ENCODE measurements at regions not wholly inside any gene's neighbourhood (a gene's known extent, or its start where the extent isn't known, plus 50 kb on each side); places are given as distances from the start of the nearest gene placed in this dataset.

DNA sequence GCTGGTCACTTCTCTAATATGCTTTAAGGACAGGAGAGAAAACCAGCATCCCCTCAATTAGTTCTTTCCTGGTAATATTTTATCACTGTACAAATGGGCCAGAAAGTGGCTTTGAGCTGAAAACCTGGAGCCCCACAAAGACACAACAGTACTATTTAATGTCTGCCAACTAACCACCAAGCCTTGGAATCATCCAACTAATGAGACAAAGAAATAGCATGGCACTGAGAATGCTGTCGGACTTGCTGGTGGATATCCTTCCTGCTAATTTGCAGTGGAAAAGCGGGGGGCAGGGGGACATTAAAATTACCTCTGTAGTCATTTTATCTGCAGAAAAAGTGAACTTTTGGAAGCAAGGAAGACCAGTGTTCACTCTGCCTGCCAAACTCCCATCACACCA is 288.5 kb downstream of the KBTBD8 start:
- no peak for DNase-seq (ENCODE audit: low spot score in 2 of 2)
- Histone ChIP-seq H3K27me3 (no peaks in the 10 kb centered on the region), H3K36me3 (no peaks in the 10 kb centered on the region), H3K9me3 (no peaks in the 10 kb centered on the region), H3K4me3 (no peak overlapping the region), H3K4me1 (peaks cover 2 to 18% of the 10 kb centered on the region in 2 donors), H3K27ac (no peak overlapping the region)
- intact Hi-C loops (cut with DNase I), result no loop called here
- no peak for TF ChIP-seq CTCF (IDR thresholded peaks at IDR 0.05)

DNA sequence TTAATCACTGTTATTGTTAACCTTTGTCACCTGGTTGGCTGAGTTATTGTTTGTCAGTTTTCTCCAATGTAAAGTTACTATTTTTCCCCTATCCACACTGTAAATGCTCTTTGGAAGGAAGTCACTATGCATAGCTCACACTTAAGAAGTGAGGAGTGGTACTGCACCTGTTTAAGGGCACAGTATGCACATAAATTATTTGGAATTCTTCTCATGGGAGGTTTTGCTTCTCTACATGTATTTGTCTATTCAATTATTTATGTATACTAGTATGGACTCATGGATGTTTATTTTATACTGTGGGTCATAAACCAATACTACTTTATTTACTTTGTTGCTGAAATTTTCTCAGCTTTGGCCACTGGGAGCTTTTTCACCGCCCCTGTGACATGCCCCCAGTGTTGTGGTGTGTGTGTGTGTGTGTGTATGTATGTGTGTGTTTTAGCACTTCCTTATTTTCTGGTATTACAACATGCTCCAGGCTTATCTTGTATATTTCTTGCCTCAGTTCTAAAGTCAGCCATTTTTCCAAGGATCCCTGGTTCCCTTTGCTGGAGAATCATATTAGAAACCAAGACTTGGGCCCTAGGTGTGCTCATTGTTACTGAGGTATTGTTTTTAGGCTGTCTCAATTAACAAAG is 290.5 kb downstream of the KBTBD8 start:
- no peaks in the 10 kb centered on the region for H3K9me3 ChIP-seq
- DNase-seq (ENCODE audit: low spot score in 2 of 2), result no peak
- H3K27me3 ChIP-seq, result no peaks in the 10 kb centered on the region
- intact Hi-C loops (cut with DNase I), result no loop called here
- H3K4me3 ChIP-seq, result no peak overlapping the region
- peaks cover 2 to 18% of the 10 kb centered on the region in 2 donors for H3K4me1 ChIP-seq
- H3K27ac ChIP-seq, result peak overlapping the region in 1 of 2 donors; percentile 38
- TF ChIP-seq CTCF (IDR thresholded peaks at IDR 0.05), result no peak
- no peaks in the 10 kb centered on the region for H3K36me3 ChIP-seq

- no peaks in the 10 kb centered on the region for H3K27me3 ChIP-seq
- no peak for TF ChIP-seq CTCF (IDR thresholded peaks at IDR 0.05)
Observed at GRCh38 chr3:67289626-67290025, 291.5 kb downstream of the KBTBD8 start.

GRCh38 chr3:67290438-67290837 is 292.3 kb downstream of the KBTBD8 start:
- peaks cover 2 to 18% of the 10 kb centered on the region in 2 donors for H3K4me1 ChIP-seq
- H3K27ac ChIP-seq, result peak overlapping the region; percentile 38 to 53
- no peaks in the 10 kb centered on the region for H3K36me3 ChIP-seq
- H3K27me3 ChIP-seq, result no peaks in the 10 kb centered on the region
- H3K4me3 ChIP-seq, result no peak overlapping the region
- no peaks in the 10 kb centered on the region for H3K9me3 ChIP-seq
- intact Hi-C loops (cut with DNase I), result no loop called here
- no peak for DNase-seq (ENCODE audit: low spot score in 2 of 2)
- TF ChIP-seq CTCF (IDR thresholded peaks at IDR 0.05), result no peak

More at GRCh38 chr3:67289626-67290025, 291.5 kb downstream of the KBTBD8 start:
- intact Hi-C loops (cut with DNase I), result no loop called here
- DNase-seq (ENCODE audit: low spot score in 2 of 2), result no peak
- Histone ChIP-seq H3K4me1 (peaks cover 2 to 18% of the 10 kb centered on the region in 2 donors), H3K9me3 (no peaks in the 10 kb centered on the region), H3K4me3 (no peak overlapping the region), H3K36me3 (no peaks in the 10 kb centered on the region), H3K27ac (peak overlapping the region; percentile 38 to 53)

DNA sequence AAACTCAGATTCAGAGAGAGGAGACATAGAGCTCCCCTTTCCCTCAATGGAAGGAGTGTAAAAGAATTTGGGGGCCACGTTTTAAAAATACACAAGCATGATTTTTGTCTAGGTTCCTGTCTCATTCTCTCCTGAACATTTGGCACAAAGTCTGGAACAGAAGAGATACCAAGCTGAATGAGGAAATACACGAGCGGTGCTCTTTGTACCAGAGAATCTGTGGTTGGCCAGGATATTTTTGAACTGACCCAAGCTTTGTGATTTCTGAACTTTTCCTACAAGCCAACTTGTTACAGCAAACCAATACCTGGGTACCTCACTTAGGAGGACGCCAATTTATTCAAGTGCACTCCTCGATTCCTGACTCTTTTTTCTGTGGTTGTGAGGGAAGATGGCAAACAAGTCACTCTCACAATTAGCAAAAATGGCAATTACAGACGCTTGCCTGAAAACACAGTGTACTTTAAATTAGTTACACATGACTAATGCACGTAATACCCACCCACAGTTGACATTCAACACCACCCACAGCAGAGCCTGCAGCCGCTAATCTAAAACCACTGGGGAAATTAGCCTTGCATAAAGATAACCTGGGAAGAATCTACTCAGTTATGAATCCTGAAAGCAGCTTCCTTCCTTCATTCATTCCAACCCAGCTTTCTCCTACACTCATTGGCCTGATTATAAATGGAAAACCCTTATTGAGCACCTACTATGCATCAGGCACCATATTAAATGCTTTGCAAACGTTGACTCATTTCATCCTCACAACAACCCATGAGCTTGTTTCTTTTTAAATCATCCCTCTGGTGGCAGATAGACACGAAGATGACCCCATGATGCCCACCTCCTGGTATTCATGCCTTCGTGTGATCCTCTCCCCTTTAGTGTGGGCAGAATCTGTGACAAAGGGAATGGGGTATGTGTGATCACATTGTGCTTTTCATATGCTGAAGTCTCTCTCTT is 293.5 kb downstream of the KBTBD8 start:
- Histone ChIP-seq H3K27ac (no peak overlapping the region), H3K9me3 (no peaks in the 10 kb centered on the region), H3K27me3 (no peaks in the 10 kb centered on the region), H3K4me1 (peaks cover 2 to 18% of the 10 kb centered on the region in 2 donors), H3K4me3 (no peak overlapping the region), H3K36me3 (no peaks in the 10 kb centered on the region)
- no peak for DNase-seq (ENCODE audit: low spot score in 2 of 2)
- no peak for TF ChIP-seq CTCF (IDR thresholded peaks at IDR 0.05)
- intact Hi-C loops (cut with DNase I), result no loop called here

All from ascending aorta (tissue), 2 donors.